NB4 (cell line): ENCODE measurements at regions not wholly inside any gene's neighbourhood (a gene's known extent, or its start where the extent isn't known, plus 50 kb on each side); places are given as distances from the start of the nearest gene placed in this dataset.

Source experiments
- CTCF ChIP-seq: IDR thresholded peaks from one replicate; pipeline ENCODE4 v1.5.1; 2012; ENCODE audit warnings: low read depth, low read length
- POLR2A ChIP-seq: IDR thresholded peaks from 2 replicates; pipeline ENCODE4 v1.6.1; 2011; ENCODE audit warnings: mild to moderate bottlenecking; ENCODE audit not compliant: insufficient read length; ENCODE audit errors: extremely low read depth

- TF ChIP-seq POLR2A (no peak), CTCF (no peak)
Measured at GRCh38 chr14:55950135-55950534, 168.1 kb upstream of the PELI2 start.
